ENCODE measurements at regions not wholly inside any gene's neighbourhood (a gene's known extent, or its start where the extent isn't known, plus 50 kb on each side); places are given as distances from the start of the nearest gene placed in this dataset.

DNA sequence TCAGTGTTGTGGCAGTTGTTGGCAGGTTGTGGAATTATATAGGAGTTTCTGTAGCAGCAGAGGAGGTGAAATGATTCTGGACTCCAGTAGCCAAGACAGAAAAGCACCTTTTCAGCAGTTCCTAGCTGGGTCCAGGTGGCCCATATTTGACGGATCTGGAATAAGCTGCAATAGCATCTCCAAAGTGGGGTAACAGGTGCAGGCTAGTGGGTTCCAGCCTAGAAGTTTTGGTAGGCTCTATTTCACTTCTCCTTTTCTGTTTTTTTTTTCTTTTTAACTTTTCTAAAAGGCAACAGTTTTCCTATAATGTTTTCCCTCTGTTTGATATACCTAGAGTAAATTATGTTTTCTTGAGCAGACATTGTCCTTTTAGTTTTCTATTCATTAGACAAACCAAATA, 392.5 kb downstream of the C4orf33 start:
- no peak overlapping the region for H3K4me3 ChIP-seq
- WGBS = 85% methylated on average over 1 of the region's 1 CpG
- H3K36me3 ChIP-seq = no peaks in the 10 kb centered on the region
- H3K27me3 ChIP-seq (replicated peaks; ENCODE audit: insufficient read depth) = no peaks in the 10 kb centered on the region
- H3K4me1 ChIP-seq (replicated peaks) = no peaks in the 10 kb centered on the region
- intact Hi-C loops (cut with DNase I) = no loop called here
- DNase-seq (ENCODE audit: low spot score) = no peak
- H3K27ac ChIP-seq = no peak overlapping the region
- TF ChIP-seq POLR2A (IDR thresholded peaks at IDR 0.05) (no peak), POLR2AphosphoS5 (IDR thresholded peaks at IDR 0.05) (no peak)
- TF ChIP-seq, protein P1, sequence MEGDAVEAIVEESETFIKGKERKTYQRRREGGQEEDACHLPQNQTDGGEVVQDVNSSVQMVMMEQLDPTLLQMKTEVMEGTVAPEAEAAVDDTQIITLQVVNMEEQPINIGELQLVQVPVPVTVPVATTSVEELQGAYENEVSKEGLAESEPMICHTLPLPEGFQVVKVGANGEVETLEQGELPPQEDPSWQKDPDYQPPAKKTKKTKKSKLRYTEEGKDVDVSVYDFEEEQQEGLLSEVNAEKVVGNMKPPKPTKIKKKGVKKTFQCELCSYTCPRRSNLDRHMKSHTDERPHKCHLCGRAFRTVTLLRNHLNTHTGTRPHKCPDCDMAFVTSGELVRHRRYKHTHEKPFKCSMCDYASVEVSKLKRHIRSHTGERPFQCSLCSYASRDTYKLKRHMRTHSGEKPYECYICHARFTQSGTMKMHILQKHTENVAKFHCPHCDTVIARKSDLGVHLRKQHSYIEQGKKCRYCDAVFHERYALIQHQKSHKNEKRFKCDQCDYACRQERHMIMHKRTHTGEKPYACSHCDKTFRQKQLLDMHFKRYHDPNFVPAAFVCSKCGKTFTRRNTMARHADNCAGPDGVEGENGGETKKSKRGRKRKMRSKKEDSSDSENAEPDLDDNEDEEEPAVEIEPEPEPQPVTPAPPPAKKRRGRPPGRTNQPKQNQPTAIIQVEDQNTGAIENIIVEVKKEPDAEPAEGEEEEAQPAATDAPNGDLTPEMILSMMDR (IDR thresholded peaks at IDR 0.05) = no peak
- H3K9me3 ChIP-seq = no peaks in the 10 kb centered on the region

DNA sequence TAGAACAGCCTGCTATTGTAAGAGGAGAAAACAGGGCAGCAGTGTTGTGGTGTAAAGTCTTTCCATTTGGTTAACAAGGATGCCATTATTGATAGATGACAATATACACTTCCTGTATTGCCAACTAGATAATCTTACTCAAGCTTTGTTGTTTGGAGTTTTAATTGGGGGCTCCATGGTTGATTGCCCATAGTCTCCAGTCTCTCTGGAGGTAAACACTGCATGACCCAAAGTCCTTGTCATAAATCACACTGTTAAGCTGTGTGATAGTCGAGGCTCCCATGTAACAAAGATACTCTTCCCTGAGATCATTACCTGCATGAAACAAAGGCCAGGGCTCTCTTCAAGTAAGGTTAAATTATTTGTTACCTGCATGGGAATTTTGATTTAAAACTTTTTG, 394.6 kb downstream of the C4orf33 start:
- H3K4me1 ChIP-seq (replicated peaks) = no peaks in the 10 kb centered on the region
- no peaks in the 10 kb centered on the region for H3K27me3 ChIP-seq (replicated peaks; ENCODE audit: insufficient read depth)
- no peak for DNase-seq (ENCODE audit: low spot score)
- H3K36me3 ChIP-seq = no peaks in the 10 kb centered on the region
- intact Hi-C loops (cut with DNase I) = no loop called here
- H3K9me3 ChIP-seq = no peaks in the 10 kb centered on the region
- WGBS = 35% methylated on average over 1 of the region's 1 CpG
- H3K27ac ChIP-seq = no peak overlapping the region
- TF ChIP-seq, protein P1 (IDR thresholded peaks at IDR 0.05) = no peak
- TF ChIP-seq POLR2A (IDR thresholded peaks at IDR 0.05) (no peak), POLR2AphosphoS5 (IDR thresholded peaks at IDR 0.05) (no peak)
- H3K4me3 ChIP-seq = no peak overlapping the region

DNA sequence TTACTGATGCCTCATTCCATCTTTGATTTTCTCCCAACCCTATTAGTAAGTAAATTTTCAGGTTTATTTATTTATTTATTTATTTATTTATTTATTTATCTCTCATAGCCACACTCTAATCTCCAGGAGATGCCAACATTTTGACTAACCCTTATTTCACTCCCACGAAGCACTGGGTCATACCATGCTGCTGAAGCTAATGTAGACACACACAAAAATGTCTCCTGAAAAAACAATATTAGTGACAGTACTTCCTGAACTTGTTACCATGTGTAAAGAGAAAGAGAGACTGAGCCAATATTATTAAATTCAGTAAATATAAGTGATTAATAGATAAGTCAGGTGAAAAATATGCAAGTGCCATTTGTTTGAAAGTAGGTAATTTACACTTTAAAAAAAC, 402.7 kb downstream of the C4orf33 start:
- Histone ChIP-seq H3K27ac (no peak overlapping the region), H3K36me3 (no peaks in the 10 kb centered on the region)
- 75% methylated on average over 1 of the region's 1 CpG for WGBS

DNA sequence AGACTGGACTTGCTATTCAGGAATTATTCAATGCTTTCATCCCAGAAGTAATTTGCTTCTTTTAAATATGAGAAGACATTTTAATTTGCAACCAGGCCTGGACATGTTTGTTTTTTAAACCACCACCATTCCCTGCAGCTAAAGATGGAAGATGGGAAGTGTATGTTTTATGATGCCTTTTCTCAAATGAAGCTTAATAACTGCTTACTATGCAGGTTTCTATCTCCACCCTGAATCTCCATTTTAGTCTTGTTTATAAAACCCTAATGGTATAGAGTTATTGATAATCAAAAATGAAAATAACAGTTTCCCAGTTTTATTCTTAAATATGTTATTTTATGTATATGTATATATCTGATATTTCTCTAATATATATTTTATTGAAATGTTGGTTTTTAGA, 418.9 kb downstream of the C4orf33 start:
- H3K4me1 ChIP-seq (replicated peaks) = no peaks in the 10 kb centered on the region
- no peaks in the 10 kb centered on the region for H3K9me3 ChIP-seq
- intact Hi-C loops (cut with DNase I) = no loop called here
- H3K4me3 ChIP-seq = no peak overlapping the region
- no peak for TF ChIP-seq POLR2AphosphoS5 (IDR thresholded peaks at IDR 0.05)
- TF ChIP-seq, protein P1 (IDR thresholded peaks at IDR 0.05) = no peak
- TF ChIP-seq POLR2A (IDR thresholded peaks at IDR 0.05) = no peak
- H3K36me3 ChIP-seq = no peaks in the 10 kb centered on the region
- H3K27ac ChIP-seq = no peak overlapping the region
- DNase-seq (ENCODE audit: low spot score) = no peak
- H3K27me3 ChIP-seq (replicated peaks; ENCODE audit: insufficient read depth) = no peaks in the 10 kb centered on the region

More for the DNA sequence above, 402.7 kb downstream of the C4orf33 start:
- Histone ChIP-seq H3K27me3 (replicated peaks; ENCODE audit: insufficient read depth) (no peaks in the 10 kb centered on the region), H3K4me1 (replicated peaks) (no peaks in the 10 kb centered on the region), H3K4me3 (no peak overlapping the region), H3K9me3 (no peaks in the 10 kb centered on the region)
- intact Hi-C loops (cut with DNase I) = no loop called here
- TF ChIP-seq POLR2A (IDR thresholded peaks at IDR 0.05) = no peak
- no peak for TF ChIP-seq POLR2AphosphoS5 (IDR thresholded peaks at IDR 0.05)
- TF ChIP-seq, protein P1 (IDR thresholded peaks at IDR 0.05) = no peak
- no peak for DNase-seq (ENCODE audit: low spot score)

DNA sequence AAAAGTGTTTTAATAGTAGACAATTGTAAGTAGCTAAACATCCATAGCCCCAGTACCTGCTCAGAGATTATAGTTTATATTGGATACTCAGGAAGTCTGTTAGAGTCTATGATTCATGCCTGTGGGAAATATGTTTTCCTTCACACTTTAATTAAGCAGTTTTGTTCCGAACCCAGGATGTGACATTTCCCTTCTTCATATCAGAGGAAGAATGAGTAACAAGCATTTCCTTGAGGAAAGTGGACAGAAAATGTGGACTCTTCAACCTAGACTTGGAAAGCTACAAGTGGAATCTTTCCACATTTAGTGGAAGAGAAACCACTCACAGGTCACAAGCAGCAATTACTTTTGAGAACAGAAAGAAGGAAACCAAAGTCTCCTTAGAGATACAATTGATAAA, 419.4 kb downstream of the C4orf33 start:
- H3K4me1 ChIP-seq (replicated peaks) = no peaks in the 10 kb centered on the region
- TF ChIP-seq POLR2A (IDR thresholded peaks at IDR 0.05) (no peak), POLR2AphosphoS5 (IDR thresholded peaks at IDR 0.05) (no peak)
- TF ChIP-seq, protein P1 (IDR thresholded peaks at IDR 0.05) = no peak
- intact Hi-C loops (cut with DNase I) = no loop called here
- H3K9me3 ChIP-seq = no peaks in the 10 kb centered on the region
- no peak overlapping the region for H3K4me3 ChIP-seq
- H3K27me3 ChIP-seq (replicated peaks; ENCODE audit: insufficient read depth) = no peaks in the 10 kb centered on the region
- no peak overlapping the region for H3K27ac ChIP-seq
- DNase-seq (ENCODE audit: low spot score) = no peak
- 65% methylated on average over 1 of the region's 1 CpG for WGBS
- H3K36me3 ChIP-seq = no peaks in the 10 kb centered on the region
